Esophagus muscularis mucosa (tissue), 3 donors: ENCODE measurements at regions not wholly inside any gene's neighbourhood (a gene's known extent, or its start where the extent isn't known, plus 50 kb on each side); places are given as distances from the start of the nearest gene placed in this dataset.

ENCODE experiments used
- CTCF ChIP-seq, 3 experiments: fragments of 200-600 bp in 2 of 3; fragments of 450-650 bp in 1 of 3; sonication (generic) in 2 of 3; IDR thresholded peaks; one replicate each; pipeline ENCODE4 v1.5.1; 2017 to 2019; ENCODE audit warnings: antibody characterized with exemption in 3 of 3, mild to moderate bottlenecking in 2 of 3, moderate library complexity in 1 of 3
- POLR2A ChIP-seq: fragments of 450-650 bp; IDR thresholded peaks from one replicate; pipeline ENCODE4 v1.6.1; 2017; ENCODE audit warnings: antibody characterized with exemption, moderate library complexity, mild to moderate bottlenecking, low read depth

- TF ChIP-seq POLR2A (no peak), CTCF (IDR thresholded peaks at IDR 0.05) (no peak)
Observed at GRCh38 chr6:141169419-141169818, 963.3 kb upstream of the GJE1 start.
